ENCODE measurements at regions not wholly inside any gene's neighbourhood (a gene's known extent, or its start where the extent isn't known, plus 50 kb on each side); places are given as distances from the start of the nearest gene placed in this dataset.

DNA sequence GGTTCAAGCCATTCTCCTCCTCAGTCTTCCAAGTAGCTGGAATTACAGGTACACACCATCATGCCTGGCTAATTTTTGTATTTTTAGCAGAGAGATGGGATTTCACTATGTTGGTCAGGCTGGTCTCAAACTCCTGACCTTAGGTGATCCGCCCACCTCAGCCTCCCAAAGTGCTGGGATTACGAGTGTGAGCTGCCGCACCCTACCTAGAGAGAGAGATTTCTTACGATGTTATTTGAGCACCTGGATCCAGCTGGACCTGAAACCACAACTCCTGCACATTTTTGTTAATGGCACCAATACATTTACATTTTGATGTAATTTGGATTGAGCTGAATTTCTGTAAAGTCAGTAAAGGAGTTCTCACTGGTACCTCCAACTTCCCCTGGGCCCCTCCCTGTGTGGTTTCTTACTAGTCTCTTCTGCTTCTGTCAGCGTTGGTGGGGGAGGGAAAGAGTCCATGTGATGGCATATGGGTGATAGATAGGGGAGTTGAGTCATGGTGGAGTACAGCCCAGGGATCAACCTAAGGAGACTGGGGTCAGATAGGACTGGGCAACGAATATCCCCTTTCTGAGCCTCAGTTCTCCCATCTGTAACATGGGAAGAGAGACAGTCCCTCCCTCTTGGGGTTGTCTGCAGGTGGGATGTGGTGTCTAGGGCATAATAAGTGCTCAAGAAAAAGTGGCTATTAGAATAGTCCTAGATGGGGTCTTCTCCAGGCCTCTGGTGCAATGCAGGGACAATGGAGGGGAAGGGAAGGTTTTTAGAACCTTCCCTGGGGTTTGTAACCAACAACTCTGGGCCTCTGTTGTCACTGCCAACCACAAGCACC lies 83.3 kb upstream of the MED13L start:
- H3K4me3 ChIP-seq (replicated peaks in 1 of 3; ENCODE audit: insufficient read depth in 1 of 3, low read depth in 1 of 3, low read length in 3 of 3): no peak overlapping the region
- H3K27me3 ChIP-seq (ENCODE audit: control insufficient read depth in 2 of 2, insufficient read depth in 2 of 2, low read length in 2 of 2): no peaks in the 10 kb centered on the region
- ChIA-PET CTCF (interaction anchor here (0.6 to 1.6 kb wide), 3 partner anchors 9 to 220 kb away, joined by 3 to 5 read pairs (median 4); no protein-coding TSS in a partner anchor), POLR2A (no interaction called here)
- no peaks in the 10 kb centered on the region for H3K36me3 ChIP-seq (ENCODE audit: control insufficient read depth in 2 of 2, extremely low read depth in 1 of 2, insufficient read depth in 2 of 2, low read length in 2 of 2)
- H3K9me1 ChIP-seq (replicated peaks; ENCODE audit: control insufficient read depth, extremely low read depth, insufficient read depth, low read length): no peaks in the 10 kb centered on the region
- H4K20me1 ChIP-seq (replicated peaks; ENCODE audit: control insufficient read depth, extremely low read depth, insufficient read depth, low read length): no peaks in the 10 kb centered on the region
- H2AFZ ChIP-seq (ENCODE audit: low read depth, low read length): no peak overlapping the region
- intact Hi-C loops (cut with micrococcal nuclease) (no loop called here), dilution Hi-C loops (cut with MboI; ENCODE audit: extremely low pct_ligation_motif_present, low sequenced_read_pairs) (no loop called here)
- no peaks in the 10 kb centered on the region for H3K9me3 ChIP-seq (replicated peaks; ENCODE audit: control insufficient read depth, insufficient read depth, low read length)
- FAIRE-seq (no peak), DNase-seq (ENCODE audit: low read depth, low spot score) (no peak)
- H3K4me1 ChIP-seq (ENCODE audit: control insufficient read depth, extremely low read depth, insufficient read depth, low read length): peaks cover 10% of the 10 kb centered on the region
- no peak overlapping the region for H3K27ac ChIP-seq (ENCODE audit: insufficient read depth, low read depth, low read length)
- H3K9ac ChIP-seq (replicated peaks; ENCODE audit: extremely low read depth, insufficient read depth, low read length): no peak overlapping the region
- no peaks in the 10 kb centered on the region for H3K79me2 ChIP-seq (ENCODE audit: control insufficient read depth, insufficient read depth, low read length)
- H3K4me2 ChIP-seq (ENCODE audit: insufficient read depth, low read length): no peak overlapping the region
- TF ChIP-seq POLR2A (IDR thresholded peaks at IDR 0.05; ENCODE audit: low read depth, low read length) (no peak), EZH2 (IDR thresholded peaks at IDR 0.05; ENCODE audit: borderline replicate concordance, low read depth, low read length, severe bottlenecking) (no peak), GATA2 (IDR thresholded peaks at IDR 0.05; ENCODE audit: insufficient read depth, insufficient read length, low read depth, low read length) (no peak), POLR2AphosphoS5 (IDR thresholded peaks at IDR 0.05; ENCODE audit: insufficient read depth, low read depth, low read length) (no peak), JUN (IDR thresholded peaks at IDR 0.05; ENCODE audit: borderline replicate concordance, insufficient read depth, insufficient read length, low read depth) (no peak)
- TF ChIP-seq, protein P1, sequence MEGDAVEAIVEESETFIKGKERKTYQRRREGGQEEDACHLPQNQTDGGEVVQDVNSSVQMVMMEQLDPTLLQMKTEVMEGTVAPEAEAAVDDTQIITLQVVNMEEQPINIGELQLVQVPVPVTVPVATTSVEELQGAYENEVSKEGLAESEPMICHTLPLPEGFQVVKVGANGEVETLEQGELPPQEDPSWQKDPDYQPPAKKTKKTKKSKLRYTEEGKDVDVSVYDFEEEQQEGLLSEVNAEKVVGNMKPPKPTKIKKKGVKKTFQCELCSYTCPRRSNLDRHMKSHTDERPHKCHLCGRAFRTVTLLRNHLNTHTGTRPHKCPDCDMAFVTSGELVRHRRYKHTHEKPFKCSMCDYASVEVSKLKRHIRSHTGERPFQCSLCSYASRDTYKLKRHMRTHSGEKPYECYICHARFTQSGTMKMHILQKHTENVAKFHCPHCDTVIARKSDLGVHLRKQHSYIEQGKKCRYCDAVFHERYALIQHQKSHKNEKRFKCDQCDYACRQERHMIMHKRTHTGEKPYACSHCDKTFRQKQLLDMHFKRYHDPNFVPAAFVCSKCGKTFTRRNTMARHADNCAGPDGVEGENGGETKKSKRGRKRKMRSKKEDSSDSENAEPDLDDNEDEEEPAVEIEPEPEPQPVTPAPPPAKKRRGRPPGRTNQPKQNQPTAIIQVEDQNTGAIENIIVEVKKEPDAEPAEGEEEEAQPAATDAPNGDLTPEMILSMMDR (IDR thresholded peaks at IDR 0.05; ENCODE audit: extremely low read depth in 1 of 2, insufficient read depth in 1 of 2, low read depth in 1 of 2, low read length in 2 of 2): no peak
- TF ChIP-seq, protein P2, sequence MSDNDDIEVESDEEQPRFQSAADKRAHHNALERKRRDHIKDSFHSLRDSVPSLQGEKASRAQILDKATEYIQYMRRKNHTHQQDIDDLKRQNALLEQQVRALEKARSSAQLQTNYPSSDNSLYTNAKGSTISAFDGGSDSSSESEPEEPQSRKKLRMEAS (IDR thresholded peaks at IDR 0.05; ENCODE audit: insufficient read depth, insufficient read length): no peak
- no TSS peak for BruUV-seq (replicated peaks)
